Peyer's patch (tissue), 4 donors: ENCODE measurements at regions not wholly inside any gene's neighbourhood (a gene's known extent, or its start where the extent isn't known, plus 50 kb on each side); places are given as distances from the start of the nearest gene placed in this dataset.

Source experiments
- POLR2A ChIP-seq, 2 donors: fragments of 450-650 bp; IDR thresholded peaks; one replicate each; pipeline ENCODE4 v1.5.1; 2017; ENCODE audit warnings: antibody characterized with exemption in 2 of 2, mild to moderate bottlenecking in 2 of 2, moderate library complexity in 2 of 2
- TF ChIP-seq, protein P1 (sequence below), 6 experiments: fragments of 450-650 bp in 4 of 6; fragments of 200-600 bp in 2 of 6; sonication (generic) in 1 of 6; IDR thresholded peaks; one replicate each; pipeline ENCODE4 v1.5.1; 2017 to 2019; ENCODE audit warnings: antibody characterized with exemption in 6 of 6, mild to moderate bottlenecking in 3 of 6, moderate library complexity in 1 of 6

DNA sequence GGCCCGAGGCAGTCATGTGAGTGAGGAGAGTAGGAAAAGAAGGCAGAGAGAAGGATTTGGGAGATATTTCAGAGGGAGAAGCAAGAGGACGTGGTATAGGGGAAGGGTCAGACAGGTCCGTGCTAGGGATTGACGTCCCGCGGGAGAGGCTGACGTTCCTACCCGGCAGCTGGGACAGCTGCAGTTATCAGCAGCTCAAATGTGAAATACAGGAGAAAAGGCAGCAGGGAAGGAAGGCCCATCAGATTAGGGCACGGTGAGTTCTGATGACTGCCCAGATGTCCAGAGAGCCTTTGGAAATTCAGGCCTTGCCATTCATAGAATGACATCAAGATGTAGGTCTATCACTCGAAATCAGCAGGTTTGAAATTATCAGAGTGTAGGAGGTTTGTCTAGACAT lies 88.4 kb downstream of the IRS2 start:
- TF ChIP-seq, protein P1, sequence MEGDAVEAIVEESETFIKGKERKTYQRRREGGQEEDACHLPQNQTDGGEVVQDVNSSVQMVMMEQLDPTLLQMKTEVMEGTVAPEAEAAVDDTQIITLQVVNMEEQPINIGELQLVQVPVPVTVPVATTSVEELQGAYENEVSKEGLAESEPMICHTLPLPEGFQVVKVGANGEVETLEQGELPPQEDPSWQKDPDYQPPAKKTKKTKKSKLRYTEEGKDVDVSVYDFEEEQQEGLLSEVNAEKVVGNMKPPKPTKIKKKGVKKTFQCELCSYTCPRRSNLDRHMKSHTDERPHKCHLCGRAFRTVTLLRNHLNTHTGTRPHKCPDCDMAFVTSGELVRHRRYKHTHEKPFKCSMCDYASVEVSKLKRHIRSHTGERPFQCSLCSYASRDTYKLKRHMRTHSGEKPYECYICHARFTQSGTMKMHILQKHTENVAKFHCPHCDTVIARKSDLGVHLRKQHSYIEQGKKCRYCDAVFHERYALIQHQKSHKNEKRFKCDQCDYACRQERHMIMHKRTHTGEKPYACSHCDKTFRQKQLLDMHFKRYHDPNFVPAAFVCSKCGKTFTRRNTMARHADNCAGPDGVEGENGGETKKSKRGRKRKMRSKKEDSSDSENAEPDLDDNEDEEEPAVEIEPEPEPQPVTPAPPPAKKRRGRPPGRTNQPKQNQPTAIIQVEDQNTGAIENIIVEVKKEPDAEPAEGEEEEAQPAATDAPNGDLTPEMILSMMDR (IDR thresholded peaks at IDR 0.05) = no peak
- no peak for TF ChIP-seq POLR2A (IDR thresholded peaks at IDR 0.05)
